ENCODE measurements at regions not wholly inside any gene's neighbourhood (a gene's known extent, or its start where the extent isn't known, plus 50 kb on each side); places are given as distances from the start of the nearest gene placed in this dataset.

GRCh38 chr5:92119110-92119509 lies 736.0 kb upstream of the ARRDC3 start:
- no peak overlapping the region for H3K4me3 ChIP-seq (ENCODE audit: low read depth in 1 of 2, low read length in 2 of 2)
- no peak overlapping the region for H3K27ac ChIP-seq (ENCODE audit: low read depth, low read length)
- H3K27me3 ChIP-seq (ENCODE audit: control insufficient read depth in 1 of 2, insufficient read depth in 2 of 2, low read length in 2 of 2), result no peaks in the 10 kb centered on the region
- no peaks in the 10 kb centered on the region for H3K9me3 ChIP-seq (ENCODE audit: low read length)
- no peak overlapping the region for H3K9ac ChIP-seq (ENCODE audit: low read length)
- H3K4me1 ChIP-seq (ENCODE audit: insufficient read depth, low read length), result no peaks in the 10 kb centered on the region
- H3K36me3 ChIP-seq (ENCODE audit: insufficient read depth, low read length), result no peaks in the 10 kb centered on the region

- Histone ChIP-seq H3K4me3 (ENCODE audit: low read depth in 1 of 2, low read length in 2 of 2) (no peak overlapping the region), H3K36me3 (ENCODE audit: insufficient read depth, low read length) (no peaks in the 10 kb centered on the region)
These were observed 723.7 kb upstream of the ARRDC3 start for GRCh38 chr5:92106808-92107207.

DNA sequence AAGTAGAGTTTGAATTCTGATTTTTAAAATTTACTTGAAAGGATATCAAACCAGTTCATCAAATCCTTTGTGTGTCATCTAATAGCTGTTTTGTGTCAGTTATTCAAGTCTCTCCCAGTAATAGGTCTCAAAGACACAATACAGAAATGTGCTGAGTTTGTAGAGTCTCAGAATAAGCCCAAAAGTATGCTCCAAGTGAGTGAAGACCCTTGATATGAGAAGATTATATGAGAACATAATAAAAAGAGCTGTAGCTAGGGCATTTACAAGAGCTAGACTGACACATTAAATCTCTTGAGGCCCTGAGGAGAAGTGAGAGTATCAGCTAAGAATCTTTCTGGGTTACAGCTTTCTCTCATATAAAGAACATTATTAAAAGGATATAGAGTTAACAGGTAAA lies 721.0 kb upstream of the ARRDC3 start:
- no peaks in the 10 kb centered on the region for H3K36me3 ChIP-seq (ENCODE audit: insufficient read depth, low read length)

More at GRCh38 chr5:92106808-92107207, 723.7 kb upstream of the ARRDC3 start:
- H3K4me1 ChIP-seq (ENCODE audit: insufficient read depth, low read length), result no peaks in the 10 kb centered on the region
- H3K9ac ChIP-seq (ENCODE audit: low read length), result no peak overlapping the region
- no peaks in the 10 kb centered on the region for H3K27me3 ChIP-seq (ENCODE audit: control insufficient read depth in 1 of 2, insufficient read depth in 2 of 2, low read length in 2 of 2)
- H3K9me3 ChIP-seq (ENCODE audit: low read length), result no peaks in the 10 kb centered on the region
- H3K27ac ChIP-seq (ENCODE audit: low read depth, low read length), result no peak overlapping the region

DNA sequence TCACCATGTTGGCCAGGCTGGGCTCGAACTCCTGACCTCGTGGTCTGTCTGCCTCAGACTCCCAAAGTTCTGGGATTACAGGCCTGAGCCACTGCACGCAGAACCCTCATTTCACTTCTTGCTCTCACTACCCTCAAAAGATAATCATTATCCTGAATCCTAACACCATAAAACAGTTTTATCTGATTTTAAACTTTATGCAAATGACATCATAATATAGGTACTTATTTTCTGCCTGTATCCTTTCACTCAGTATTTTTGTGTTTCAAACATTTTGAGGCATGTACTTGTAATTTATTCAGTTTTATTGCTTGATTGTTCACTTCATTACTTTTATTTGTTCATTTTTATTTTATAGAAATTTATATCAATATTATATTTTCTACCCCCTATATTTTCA lies 719.2 kb upstream of the ARRDC3 start:
- Histone ChIP-seq H3K9me3 (ENCODE audit: low read length) (no peaks in the 10 kb centered on the region), H3K4me3 (ENCODE audit: low read depth in 1 of 2, low read length in 2 of 2) (no peak overlapping the region), H3K27me3 (ENCODE audit: control insufficient read depth in 1 of 2, insufficient read depth in 2 of 2, low read length in 2 of 2) (no peaks in the 10 kb centered on the region), H3K4me1 (ENCODE audit: insufficient read depth, low read length) (no peaks in the 10 kb centered on the region), H3K9ac (ENCODE audit: low read length) (no peak overlapping the region), H3K27ac (ENCODE audit: low read depth, low read length) (no peak overlapping the region), H3K36me3 (ENCODE audit: insufficient read depth, low read length) (no peaks in the 10 kb centered on the region)

More for the DNA sequence above, 721.0 kb upstream of the ARRDC3 start:
- no peaks in the 10 kb centered on the region for H3K9me3 ChIP-seq (ENCODE audit: low read length)
- H3K27ac ChIP-seq (ENCODE audit: low read depth, low read length), result no peak overlapping the region
- no peaks in the 10 kb centered on the region for H3K27me3 ChIP-seq (ENCODE audit: control insufficient read depth in 1 of 2, insufficient read depth in 2 of 2, low read length in 2 of 2)
- H3K9ac ChIP-seq (ENCODE audit: low read length), result no peak overlapping the region
- no peaks in the 10 kb centered on the region for H3K4me1 ChIP-seq (ENCODE audit: insufficient read depth, low read length)
- H3K4me3 ChIP-seq (ENCODE audit: low read depth in 1 of 2, low read length in 2 of 2), result no peak overlapping the region

DNA sequence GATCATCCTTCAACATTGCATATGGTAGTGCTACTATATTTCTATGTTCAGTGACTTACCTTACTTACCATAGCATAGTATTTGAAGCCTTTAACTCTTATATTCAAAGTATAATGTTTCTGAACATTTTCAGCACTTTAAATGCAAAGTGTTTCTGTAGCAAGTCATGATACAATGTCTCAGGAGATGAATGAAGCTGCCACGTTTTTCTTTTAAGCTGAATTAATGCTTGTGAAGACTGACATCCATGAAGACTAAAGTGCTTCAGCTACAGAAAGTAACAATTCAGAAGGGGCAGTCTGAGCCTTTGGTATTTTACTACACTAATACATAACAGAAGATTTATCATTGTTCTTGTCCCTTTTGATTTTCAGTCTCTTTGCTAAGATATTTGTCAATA lies 709.1 kb upstream of the ARRDC3 start:
- H3K4me1 ChIP-seq (ENCODE audit: insufficient read depth, low read length), result no peaks in the 10 kb centered on the region
- H3K27me3 ChIP-seq (ENCODE audit: control insufficient read depth in 1 of 2, insufficient read depth in 2 of 2, low read length in 2 of 2), result no peaks in the 10 kb centered on the region
- no peaks in the 10 kb centered on the region for H3K9me3 ChIP-seq (ENCODE audit: low read length)
- no peak overlapping the region for H3K27ac ChIP-seq (ENCODE audit: low read depth, low read length)
- no peaks in the 10 kb centered on the region for H3K36me3 ChIP-seq (ENCODE audit: insufficient read depth, low read length)
- H3K9ac ChIP-seq (ENCODE audit: low read length), result no peak overlapping the region
- no peak overlapping the region for H3K4me3 ChIP-seq (ENCODE audit: low read depth in 1 of 2, low read length in 2 of 2)

GRCh38 chr5:92086059-92086811 lies 703.1 kb upstream of the ARRDC3 start:
- Histone ChIP-seq H3K4me1 (ENCODE audit: insufficient read depth, low read length) (no peaks in the 10 kb centered on the region), H3K4me3 (ENCODE audit: low read depth in 1 of 2, low read length in 2 of 2) (no peak overlapping the region), H3K36me3 (ENCODE audit: insufficient read depth, low read length) (no peaks in the 10 kb centered on the region), H3K27ac (ENCODE audit: low read depth, low read length) (no peak overlapping the region), H3K27me3 (ENCODE audit: control insufficient read depth in 1 of 2, insufficient read depth in 2 of 2, low read length in 2 of 2) (no peaks in the 10 kb centered on the region), H3K9me3 (ENCODE audit: low read length) (no peaks in the 10 kb centered on the region), H3K9ac (ENCODE audit: low read length) (no peak overlapping the region)

- H3K9ac ChIP-seq (ENCODE audit: low read length), result no peak overlapping the region
- H3K27me3 ChIP-seq (ENCODE audit: control insufficient read depth in 1 of 2, insufficient read depth in 2 of 2, low read length in 2 of 2), result no peaks in the 10 kb centered on the region
- no peaks in the 10 kb centered on the region for H3K36me3 ChIP-seq (ENCODE audit: insufficient read depth, low read length)
- H3K4me1 ChIP-seq (ENCODE audit: insufficient read depth, low read length), result no peaks in the 10 kb centered on the region
- no peak overlapping the region for H3K4me3 ChIP-seq (ENCODE audit: low read depth in 1 of 2, low read length in 2 of 2)
- no peak overlapping the region for H3K27ac ChIP-seq (ENCODE audit: low read depth, low read length)
- no peaks in the 10 kb centered on the region for H3K9me3 ChIP-seq (ENCODE audit: low read length)
These were observed 699.0 kb upstream of the ARRDC3 start for GRCh38 chr5:92081958-92082712.

GRCh38 chr5:92070786-92071185 lies 687.7 kb upstream of the ARRDC3 start:
- Histone ChIP-seq H3K27me3 (ENCODE audit: control insufficient read depth in 1 of 2, insufficient read depth in 2 of 2, low read length in 2 of 2) (no peaks in the 10 kb centered on the region), H3K4me3 (ENCODE audit: low read depth in 1 of 2, low read length in 2 of 2) (no peak overlapping the region), H3K27ac (ENCODE audit: low read depth, low read length) (no peak overlapping the region), H3K9me3 (ENCODE audit: low read length) (no peaks in the 10 kb centered on the region), H3K4me1 (ENCODE audit: insufficient read depth, low read length) (no peaks in the 10 kb centered on the region), H3K9ac (ENCODE audit: low read length) (no peak overlapping the region), H3K36me3 (ENCODE audit: insufficient read depth, low read length) (no peaks in the 10 kb centered on the region)

DNA sequence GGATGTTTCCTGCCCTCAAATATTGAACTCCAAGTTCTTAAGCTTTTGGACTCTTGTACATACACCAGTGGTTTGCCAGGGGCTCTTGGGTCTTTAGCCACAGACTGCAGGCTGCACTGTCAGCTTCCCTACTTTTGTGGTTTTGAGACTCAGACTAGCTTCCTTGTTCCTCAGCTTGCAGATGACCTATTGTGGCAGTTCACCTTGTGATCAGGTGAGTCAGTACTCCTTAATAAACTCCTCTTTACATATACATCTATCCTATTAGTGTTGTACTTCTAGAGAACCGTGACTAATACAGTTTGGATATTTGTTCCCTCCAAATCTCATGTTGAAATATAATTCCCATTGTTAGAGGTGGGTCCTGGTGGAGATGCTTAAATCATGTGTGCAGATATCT lies 681.9 kb upstream of the ARRDC3 start:
- Histone ChIP-seq H3K9me3 (ENCODE audit: low read length) (no peaks in the 10 kb centered on the region), H3K27ac (ENCODE audit: low read depth, low read length) (no peak overlapping the region), H3K4me1 (ENCODE audit: insufficient read depth, low read length) (no peaks in the 10 kb centered on the region), H3K4me3 (ENCODE audit: low read depth in 1 of 2, low read length in 2 of 2) (no peak overlapping the region), H3K9ac (ENCODE audit: low read length) (no peak overlapping the region), H3K27me3 (ENCODE audit: control insufficient read depth in 1 of 2, insufficient read depth in 2 of 2, low read length in 2 of 2) (no peaks in the 10 kb centered on the region), H3K36me3 (ENCODE audit: insufficient read depth, low read length) (no peaks in the 10 kb centered on the region)

DNA sequence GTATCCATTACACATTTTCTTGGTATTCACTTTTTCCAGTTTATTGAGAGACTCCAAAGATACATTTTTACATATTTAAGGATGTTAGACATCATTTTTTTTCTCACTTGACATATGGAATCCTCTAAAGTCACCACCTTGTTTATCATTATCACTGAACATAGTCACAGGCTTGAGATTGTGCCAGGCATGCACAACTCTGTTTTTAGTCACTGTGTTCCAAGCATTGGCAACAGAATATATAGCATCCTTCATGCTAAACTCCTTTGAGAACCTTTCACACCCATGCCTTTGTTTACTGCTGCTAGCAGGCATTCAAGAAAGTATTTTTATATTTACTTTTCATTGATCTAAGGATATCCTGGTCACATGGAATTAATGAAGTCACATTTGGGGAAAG lies 668.6 kb upstream of the ARRDC3 start:
- Histone ChIP-seq H3K27ac (ENCODE audit: low read depth, low read length) (no peak overlapping the region), H3K4me1 (ENCODE audit: insufficient read depth, low read length) (no peaks in the 10 kb centered on the region), H3K4me3 (ENCODE audit: low read depth in 1 of 2, low read length in 2 of 2) (no peak overlapping the region), H3K36me3 (ENCODE audit: insufficient read depth, low read length) (no peaks in the 10 kb centered on the region), H3K27me3 (ENCODE audit: control insufficient read depth in 1 of 2, insufficient read depth in 2 of 2, low read length in 2 of 2) (no peaks in the 10 kb centered on the region), H3K9ac (ENCODE audit: low read length) (no peak overlapping the region), H3K9me3 (ENCODE audit: low read length) (no peaks in the 10 kb centered on the region)

DNA sequence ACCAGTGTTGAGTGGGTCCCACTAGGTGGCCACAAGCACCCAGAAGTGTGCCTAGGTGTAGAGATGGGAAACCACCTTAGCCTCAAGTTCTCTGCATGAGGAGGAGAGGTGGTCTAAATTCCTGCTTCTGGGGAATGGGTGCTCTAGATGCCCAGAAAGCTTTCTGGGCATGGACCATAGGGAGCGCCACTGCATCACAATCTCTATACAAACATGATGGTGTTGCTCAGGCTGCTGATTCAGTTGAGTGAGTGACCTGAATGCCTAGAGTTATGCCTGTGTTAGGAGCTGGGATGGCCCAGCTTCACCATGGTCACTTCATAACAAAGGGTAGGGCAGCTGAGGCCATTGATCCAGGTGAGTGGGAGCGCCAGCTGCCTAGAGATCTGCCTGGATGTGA lies 667.9 kb upstream of the ARRDC3 start:
- Histone ChIP-seq H3K27me3 (ENCODE audit: control insufficient read depth in 1 of 2, insufficient read depth in 2 of 2, low read length in 2 of 2) (no peaks in the 10 kb centered on the region), H3K36me3 (ENCODE audit: insufficient read depth, low read length) (no peaks in the 10 kb centered on the region), H3K27ac (ENCODE audit: low read depth, low read length) (no peak overlapping the region), H3K4me3 (ENCODE audit: low read depth in 1 of 2, low read length in 2 of 2) (no peak overlapping the region), H3K9me3 (ENCODE audit: low read length) (no peaks in the 10 kb centered on the region), H3K4me1 (ENCODE audit: insufficient read depth, low read length) (no peaks in the 10 kb centered on the region), H3K9ac (ENCODE audit: low read length) (no peak overlapping the region)

All from muscle layer of colon (tissue), 2 donors.